K562 (cell line): ENCODE measurements at regions not wholly inside any gene's neighbourhood (a gene's known extent, or its start where the extent isn't known, plus 50 kb on each side); places are given as distances from the start of the nearest gene placed in this dataset.

ENCODE experiments used
- ATAC-seq: fragments of 200-7000 bp; cut with Tn5 transposase; 3 replicates; pipeline ENCODE4 v1.9.1; 2020; ENCODE audit warnings: moderate library complexity
- BruUV-seq: library from RNA; stranded (reverse); fragments of 400-500 nt; replicated peaks from 2 replicates; lab custom pipeline; 2021; lab: Mats Ljungman, UMichigan
- CTCF ChIA-PET: fragments of 300-600 bp; formaldehyde crosslinking; extraction: SDS; loops from one replicate; lab custom pipeline; 2021; ENCODE audit warnings: low intra/inter-chr PET ratio; lab: Yijun Ruan, JAX
- POLR2A ChIA-PET: fragments of 300-600, 350-650 bp; sonication (Branson Sonifier 250); formaldehyde crosslinking; extraction: SDS; loops from one replicate; lab custom pipeline; 2021; ENCODE audit warnings: antibody characterized with exemption, inconsistent platforms; lab: Yijun Ruan, JAX
- DNase-seq, 4 experiments: peaks; one replicate each; pipeline versions ENCODE4 v3.0.0 to v3.0.0-alpha.2; 2011 to 2018; ENCODE audit warnings: low spot score in 3 of 4, mixed read lengths in 3 of 4; ENCODE audit errors: extremely low read depth in 1 of 4
- FAIRE-seq: peaks from 2 replicates; lab custom pipeline; 2011; peaks lifted over from hg19 to GRCh38; lab: Jason Lieb, UNC
- H2AFZ ChIP-seq: 2 replicates; pipeline ENCODE4 v1.6.0; 2011; ENCODE audit warnings: low read depth, low read length, control low read depth, inconsistent platforms
- H3K27ac ChIP-seq: fragments of 200-600 bp; 3 replicates; pipeline ENCODE4 v1.8.0; 2011; ENCODE audit warnings: low read depth, mild to moderate bottlenecking, control low read depth, inconsistent platforms, low read length, moderate library complexity, mixed read lengths; ENCODE audit errors: extremely low read depth
- H3K27me3 ChIP-seq, 2 experiments: fragments of 300-600 bp in 1 of 2; 2 replicates in 1 of 2; 3 replicates in 1 of 2; pipeline versions ENCODE4 v1.6.0 to v1.8.0; 2011; ENCODE audit warnings: inconsistent platforms in 2 of 2, low read length in 2 of 2, mild to moderate bottlenecking in 1 of 2, mixed read lengths in 1 of 2, moderate library complexity in 1 of 2; ENCODE audit not compliant: control insufficient read depth in 2 of 2, insufficient read depth in 2 of 2
- H3K36me3 ChIP-seq: fragments of 300-600 bp; 3 replicates; pipeline ENCODE4 v1.8.0; 2011; ENCODE audit warnings: mild to moderate bottlenecking, low read length, inconsistent platforms; ENCODE audit not compliant: control insufficient read depth, insufficient read depth
- H3K4me1 ChIP-seq, 2 experiments: fragments of 200-600 bp in 1 of 2; replicated peaks in 1 of 2; 2 replicates in 1 of 2; 3 replicates in 1 of 2; pipeline versions ENCODE4 v1.5.1 to v1.8.0; 2011; ENCODE audit warnings: inconsistent platforms in 2 of 2, low read length in 2 of 2, mild to moderate bottlenecking in 1 of 2, mixed read lengths in 1 of 2, moderate library complexity in 1 of 2; ENCODE audit not compliant: control insufficient read depth in 2 of 2, insufficient read depth in 2 of 2
- H3K4me2 ChIP-seq: 2 replicates; pipeline ENCODE4 v1.6.1; 2011; ENCODE audit warnings: low read length, control low read depth, inconsistent platforms, mixed read lengths; ENCODE audit not compliant: insufficient read depth
- H3K4me3 ChIP-seq: fragments of 200-600 bp; sonication (generic), shearing (Covaris generic); 2 replicates; pipeline ENCODE4 v1.5.1; 2016; ENCODE audit warnings: control low read depth, inconsistent platforms
- H3K79me2 ChIP-seq: fragments of 200-600 bp; 3 replicates; pipeline ENCODE4 v1.8.0; 2011; ENCODE audit warnings: low read length, inconsistent platforms; ENCODE audit not compliant: control insufficient read depth, insufficient read depth
- H3K9ac ChIP-seq, 2 experiments: 2 replicates each; pipeline versions ENCODE4 v1.6.0 to v1.6.1; 2011; ENCODE audit warnings: low read depth in 2 of 2, low read length in 2 of 2, control low read depth in 1 of 2, inconsistent platforms in 1 of 2, mild to moderate bottlenecking in 1 of 2, mixed read lengths in 1 of 2; ENCODE audit not compliant: insufficient read depth in 1 of 2
- H3K9me1 ChIP-seq: one replicate; pipeline ENCODE4 v1.6.0; 2011; ENCODE audit warnings: inconsistent platforms, mild to moderate bottlenecking, low read length, moderate library complexity; ENCODE audit not compliant: control insufficient read depth, insufficient read depth
- H3K9me3 ChIP-seq: replicated peaks from 2 replicates; pipeline ENCODE4 v1.5.1; 2011; ENCODE audit warnings: low read depth, low read length, inconsistent platforms; ENCODE audit not compliant: control insufficient read depth, insufficient read depth
- H4K20me1 ChIP-seq: replicated peaks from 2 replicates; pipeline ENCODE4 v1.6.1; 2011; ENCODE audit warnings: low read length, inconsistent platforms, mixed read lengths; ENCODE audit not compliant: control insufficient read depth, insufficient read depth
- BRF1 ChIP-seq: IDR thresholded peaks from 3 replicates; pipeline ENCODE4 v1.6.1; 2011; ENCODE audit warnings: borderline replicate concordance, mild to moderate bottlenecking; ENCODE audit not compliant: insufficient read length; ENCODE audit errors: extremely low read depth
- NR2C1 ChIP-seq, 2 experiments: fragments of 450-650 bp; IDR thresholded peaks; 2 replicates each; pipeline ENCODE4 v1.6.1; 2017; ENCODE audit warnings: mild to moderate bottlenecking in 2 of 2, antibody characterized with exemption in 1 of 2, inconsistent platforms in 1 of 2, missing compliant biosample characterization in 1 of 2, missing genetic modification characterization in 1 of 2
- RHOXF2B ChIP-seq: fragments of 250-450 bp; sonication (Bioruptor Pico); conservative IDR thresholded peaks from 2 replicates; pipeline ENCODE4 v1.5.1; 2021
- UBTF ChIP-seq, 2 experiments: IDR thresholded peaks; 2 replicates each; pipeline ENCODE4 v1.6.1; 2012; ENCODE audit warnings: improper control_type of control experiment in 2 of 2, low read depth in 2 of 2, low read length in 2 of 2, borderline replicate concordance in 1 of 2
- WHSC1 ChIP-seq: IDR thresholded peaks from one replicate; pipeline ENCODE4 v1.6.1; 2012; ENCODE audit warnings: low read length, control low read depth, inconsistent platforms
- WGBS: fragments of 100-300 bp; shearing (Covaris generic); methylation state at CpG from one replicate; pipeline ENCODE4 v1.1.6; 2016; ENCODE audit warnings: low coverage, mixed read lengths; ENCODE audit not compliant: insufficient coverage; ENCODE audit errors: missing lambda C conversion rate; 5-methylcytosine and 5-hydroxymethylcytosine counted together
- in situ Hi-C: fragments of 300-500 bp; cut with MboI; formaldehyde crosslinking; loops from 4 replicates; pipeline ENCODE4 v1.15.0; 2018; ENCODE audit warnings: inconsistent platforms, mixed read lengths
- intact Hi-C: fragments of 100-400 bp; cut with micrococcal nuclease; formaldehyde crosslinking; loops from 2 replicates; pipeline ENCODE4 v1.14.2; 2022
- TF ChIP-seq, protein P1 (sequence below): fragments of 450-650 bp; IDR thresholded peaks from 2 replicates; pipeline ENCODE4 v1.6.1; 2017; ENCODE audit warnings: antibody characterized with exemption, mild to moderate bottlenecking

DNA sequence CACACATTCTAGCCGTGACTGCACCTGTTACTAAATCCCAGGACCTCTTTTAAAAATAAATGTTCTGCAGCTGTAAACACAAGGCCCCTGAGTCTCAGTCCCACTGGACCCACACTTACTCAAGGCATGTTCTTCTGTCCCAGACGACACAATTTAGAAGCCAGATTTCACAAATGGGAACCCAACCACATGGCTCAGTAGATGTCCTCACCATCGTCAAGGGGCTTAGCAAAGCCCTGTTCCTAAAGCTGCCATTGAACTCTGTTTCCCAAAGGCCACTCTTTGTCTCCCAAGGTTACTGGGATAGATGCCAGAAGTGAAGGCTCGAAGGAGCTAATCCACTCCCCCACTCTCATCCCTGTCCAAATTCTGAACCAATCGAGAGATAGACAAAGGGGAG is 301.0 kb downstream of the GALR1 start (continued):
- no peak for TF ChIP-seq UBTF (IDR thresholded peaks at IDR 0.05; ENCODE audit: borderline replicate concordance in 1 of 2, low read depth in 2 of 2, low read length in 2 of 2)
- TF ChIP-seq, protein P1, sequence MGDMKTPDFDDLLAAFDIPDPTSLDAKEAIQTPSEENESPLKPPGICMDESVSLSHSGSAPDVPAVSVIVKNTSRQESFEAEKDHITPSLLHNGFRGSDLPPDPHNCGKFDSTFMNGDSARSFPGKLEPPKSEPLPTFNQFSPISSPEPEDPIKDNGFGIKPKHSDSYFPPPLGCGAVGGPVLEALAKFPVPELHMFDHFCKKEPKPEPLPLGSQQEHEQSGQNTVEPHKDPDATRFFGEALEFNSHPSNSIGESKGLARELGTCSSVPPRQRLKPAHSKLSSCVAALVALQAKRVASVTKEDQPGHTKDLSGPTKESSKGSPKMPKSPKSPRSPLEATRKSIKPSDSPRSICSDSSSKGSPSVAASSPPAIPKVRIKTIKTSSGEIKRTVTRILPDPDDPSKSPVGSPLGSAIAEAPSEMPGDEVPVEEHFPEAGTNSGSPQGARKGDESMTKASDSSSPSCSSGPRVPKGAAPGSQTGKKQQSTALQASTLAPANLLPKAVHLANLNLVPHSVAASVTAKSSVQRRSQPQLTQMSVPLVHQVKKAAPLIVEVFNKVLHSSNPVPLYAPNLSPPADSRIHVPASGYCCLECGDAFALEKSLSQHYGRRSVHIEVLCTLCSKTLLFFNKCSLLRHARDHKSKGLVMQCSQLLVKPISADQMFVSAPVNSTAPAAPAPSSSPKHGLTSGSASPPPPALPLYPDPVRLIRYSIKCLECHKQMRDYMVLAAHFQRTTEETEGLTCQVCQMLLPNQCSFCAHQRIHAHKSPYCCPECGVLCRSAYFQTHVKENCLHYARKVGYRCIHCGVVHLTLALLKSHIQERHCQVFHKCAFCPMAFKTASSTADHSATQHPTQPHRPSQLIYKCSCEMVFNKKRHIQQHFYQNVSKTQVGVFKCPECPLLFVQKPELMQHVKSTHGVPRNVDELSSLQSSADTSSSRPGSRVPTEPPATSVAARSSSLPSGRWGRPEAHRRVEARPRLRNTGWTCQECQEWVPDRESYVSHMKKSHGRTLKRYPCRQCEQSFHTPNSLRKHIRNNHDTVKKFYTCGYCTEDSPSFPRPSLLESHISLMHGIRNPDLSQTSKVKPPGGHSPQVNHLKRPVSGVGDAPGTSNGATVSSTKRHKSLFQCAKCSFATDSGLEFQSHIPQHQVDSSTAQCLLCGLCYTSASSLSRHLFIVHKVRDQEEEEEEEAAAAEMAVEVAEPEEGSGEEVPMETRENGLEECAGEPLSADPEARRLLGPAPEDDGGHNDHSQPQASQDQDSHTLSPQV = no peak
- no peak for TF ChIP-seq WHSC1
- no peak for TF ChIP-seq BRF1

GRCh38 chr18:77551055-77551454 is 301.4 kb downstream of the GALR1 start:
- no peak overlapping the region for H3K27ac ChIP-seq
- no peak overlapping the region for H3K4me3 ChIP-seq
- DNase-seq = no peak
- no peaks in the 10 kb centered on the region for H3K27me3 ChIP-seq
- 0% methylated on average over 3 of the region's 3 CpGs for WGBS
- H3K4me1 ChIP-seq = no peaks in the 10 kb centered on the region
- no peaks in the 10 kb centered on the region for H3K9me1 ChIP-seq
- TF ChIP-seq NR2C1 (IDR thresholded peaks at IDR 0.05) (peak; percentile 71), NR2C1 (tag; IDR thresholded peaks at IDR 0.05) (peak; percentile 50; the same call in 1 of the 2 replicates), RHOXF2B (no peak)
- no peak for ATAC-seq
- no peak overlapping the region for H2AFZ ChIP-seq
- no peaks in the 10 kb centered on the region for H3K79me2 ChIP-seq
- H3K4me2 ChIP-seq = no peak overlapping the region
- no peaks in the 10 kb centered on the region for H3K36me3 ChIP-seq
- in situ Hi-C loops (no loop called here), intact Hi-C loops (no loop called here)
- no peak for FAIRE-seq
- BruUV-seq = no TSS peak
- ChIA-PET POLR2A (no interaction called here), CTCF (no interaction called here)
- no peaks in the 10 kb centered on the region for H3K9me3 ChIP-seq
- no peak overlapping the region for H3K9ac ChIP-seq
- H4K20me1 ChIP-seq = no peaks in the 10 kb centered on the region
